ENCODE measurements at regions not wholly inside any gene's neighbourhood (a gene's known extent, or its start where the extent isn't known, plus 50 kb on each side); places are given as distances from the start of the nearest gene placed in this dataset.

GRCh38 chrX:120769576-120770341 lies 105.9 kb downstream of the CT47B1 start:
- no peak for TF ChIP-seq POLR2A (IDR thresholded peaks at IDR 0.05; ENCODE audit: low read depth, low read length)
- FAIRE-seq, result peak; percentile 95
- no peak for DNase-seq (ENCODE audit: insufficient read length, low spot score)

GRCh38 chrX:120768681-120769080 lies 107.0 kb downstream of the CT47B1 start:
- DNase-seq (ENCODE audit: insufficient read length, low spot score) (no peak), FAIRE-seq (no peak)
- no peak for TF ChIP-seq POLR2A (IDR thresholded peaks at IDR 0.05; ENCODE audit: low read depth, low read length)

GRCh38 chrX:120768254-120768653 lies 107.4 kb downstream of the CT47B1 start:
- no peak for FAIRE-seq
- TF ChIP-seq POLR2A (IDR thresholded peaks at IDR 0.05; ENCODE audit: low read depth, low read length), result no peak
- DNase-seq (ENCODE audit: insufficient read length, low spot score), result no peak

GRCh38 chrX:120763269-120763668 lies 112.4 kb downstream of the CT47B1 start:
- DNase-seq (ENCODE audit: insufficient read length, low spot score) (no peak), FAIRE-seq (no peak)
- no peak for TF ChIP-seq POLR2A (IDR thresholded peaks at IDR 0.05; ENCODE audit: low read depth, low read length)

GRCh38 chrX:120761810-120762209 lies 113.9 kb downstream of the CT47B1 start:
- DNase-seq (ENCODE audit: insufficient read length, low spot score) (no peak), FAIRE-seq (no peak)
- no peak for TF ChIP-seq POLR2A (IDR thresholded peaks at IDR 0.05; ENCODE audit: low read depth, low read length)

- no peak for TF ChIP-seq POLR2A (IDR thresholded peaks at IDR 0.05; ENCODE audit: low read depth, low read length)
- no peak for FAIRE-seq
- DNase-seq (ENCODE audit: insufficient read length, low spot score), result no peak
These were observed 116.0 kb downstream of the CT47B1 start for GRCh38 chrX:120759685-120760084.

- TF ChIP-seq POLR2A (IDR thresholded peaks at IDR 0.05; ENCODE audit: low read depth, low read length), result no peak
- FAIRE-seq, result no peak
- DNase-seq (ENCODE audit: insufficient read length, low spot score), result no peak
These were observed 120.4 kb downstream of the CT47B1 start for GRCh38 chrX:120755066-120755846.

- FAIRE-seq, result no peak
- TF ChIP-seq POLR2A (IDR thresholded peaks at IDR 0.05; ENCODE audit: low read depth, low read length), result no peak
- no peak for DNase-seq (ENCODE audit: insufficient read length, low spot score)
These were observed 122.0 kb downstream of the CT47B1 start for GRCh38 chrX:120753413-120754251.

- no peak for TF ChIP-seq POLR2A (IDR thresholded peaks at IDR 0.05; ENCODE audit: low read depth, low read length)
- no peak for FAIRE-seq
- no peak for DNase-seq (ENCODE audit: insufficient read length, low spot score)
These were observed 122.7 kb upstream of the C1GALT1C1 start for GRCh38 chrX:120752431-120753082.

- no peak for TF ChIP-seq POLR2A (IDR thresholded peaks at IDR 0.05; ENCODE audit: low read depth, low read length)
- DNase-seq (ENCODE audit: insufficient read length, low spot score), result no peak
- no peak for FAIRE-seq
These were observed 121.8 kb upstream of the C1GALT1C1 start for GRCh38 chrX:120751683-120752082.

- no peak for TF ChIP-seq POLR2A (IDR thresholded peaks at IDR 0.05; ENCODE audit: low read depth, low read length)
- DNase-seq (ENCODE audit: insufficient read length, low spot score) (no peak), FAIRE-seq (no peak)
These were observed 120.5 kb upstream of the C1GALT1C1 start for GRCh38 chrX:120750381-120750780.

GRCh38 chrX:120749141-120749846 lies 119.4 kb upstream of the C1GALT1C1 start:
- FAIRE-seq (no peak), DNase-seq (ENCODE audit: insufficient read length, low spot score) (no peak)
- TF ChIP-seq POLR2A (IDR thresholded peaks at IDR 0.05; ENCODE audit: low read depth, low read length), result no peak

GRCh38 chrX:120746153-120746552 lies 116.3 kb upstream of the C1GALT1C1 start:
- no peak for TF ChIP-seq POLR2A (IDR thresholded peaks at IDR 0.05; ENCODE audit: low read depth, low read length)
- no peak for DNase-seq (ENCODE audit: insufficient read length, low spot score)
- no peak for FAIRE-seq

Data from H54 (cell line).